ENCODE measurements at regions not wholly inside any gene's neighbourhood (a gene's known extent, or its start where the extent isn't known, plus 50 kb on each side); places are given as distances from the start of the nearest gene placed in this dataset.

DNA sequence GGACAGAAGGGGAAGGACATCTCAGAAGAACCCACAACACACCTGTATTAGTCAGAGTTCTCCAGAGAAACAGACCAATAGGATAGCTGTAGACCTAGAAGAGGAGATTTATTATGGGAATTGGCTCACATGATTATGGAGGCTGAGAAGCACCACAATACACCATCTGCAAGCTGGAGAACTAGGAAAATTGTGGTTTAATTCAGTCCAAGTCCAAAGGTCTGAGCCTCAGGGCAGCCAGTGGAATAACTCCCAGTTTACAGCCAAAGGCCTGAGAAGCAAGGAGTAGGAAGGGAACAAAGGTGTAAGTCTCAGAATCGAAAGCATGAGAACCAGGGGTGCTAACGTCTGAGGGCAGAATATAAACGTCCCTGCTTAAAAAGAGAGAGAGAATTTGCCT lies 99.6 kb upstream of the AUTS2 start (continued):
- TF ChIP-seq, protein P1, sequence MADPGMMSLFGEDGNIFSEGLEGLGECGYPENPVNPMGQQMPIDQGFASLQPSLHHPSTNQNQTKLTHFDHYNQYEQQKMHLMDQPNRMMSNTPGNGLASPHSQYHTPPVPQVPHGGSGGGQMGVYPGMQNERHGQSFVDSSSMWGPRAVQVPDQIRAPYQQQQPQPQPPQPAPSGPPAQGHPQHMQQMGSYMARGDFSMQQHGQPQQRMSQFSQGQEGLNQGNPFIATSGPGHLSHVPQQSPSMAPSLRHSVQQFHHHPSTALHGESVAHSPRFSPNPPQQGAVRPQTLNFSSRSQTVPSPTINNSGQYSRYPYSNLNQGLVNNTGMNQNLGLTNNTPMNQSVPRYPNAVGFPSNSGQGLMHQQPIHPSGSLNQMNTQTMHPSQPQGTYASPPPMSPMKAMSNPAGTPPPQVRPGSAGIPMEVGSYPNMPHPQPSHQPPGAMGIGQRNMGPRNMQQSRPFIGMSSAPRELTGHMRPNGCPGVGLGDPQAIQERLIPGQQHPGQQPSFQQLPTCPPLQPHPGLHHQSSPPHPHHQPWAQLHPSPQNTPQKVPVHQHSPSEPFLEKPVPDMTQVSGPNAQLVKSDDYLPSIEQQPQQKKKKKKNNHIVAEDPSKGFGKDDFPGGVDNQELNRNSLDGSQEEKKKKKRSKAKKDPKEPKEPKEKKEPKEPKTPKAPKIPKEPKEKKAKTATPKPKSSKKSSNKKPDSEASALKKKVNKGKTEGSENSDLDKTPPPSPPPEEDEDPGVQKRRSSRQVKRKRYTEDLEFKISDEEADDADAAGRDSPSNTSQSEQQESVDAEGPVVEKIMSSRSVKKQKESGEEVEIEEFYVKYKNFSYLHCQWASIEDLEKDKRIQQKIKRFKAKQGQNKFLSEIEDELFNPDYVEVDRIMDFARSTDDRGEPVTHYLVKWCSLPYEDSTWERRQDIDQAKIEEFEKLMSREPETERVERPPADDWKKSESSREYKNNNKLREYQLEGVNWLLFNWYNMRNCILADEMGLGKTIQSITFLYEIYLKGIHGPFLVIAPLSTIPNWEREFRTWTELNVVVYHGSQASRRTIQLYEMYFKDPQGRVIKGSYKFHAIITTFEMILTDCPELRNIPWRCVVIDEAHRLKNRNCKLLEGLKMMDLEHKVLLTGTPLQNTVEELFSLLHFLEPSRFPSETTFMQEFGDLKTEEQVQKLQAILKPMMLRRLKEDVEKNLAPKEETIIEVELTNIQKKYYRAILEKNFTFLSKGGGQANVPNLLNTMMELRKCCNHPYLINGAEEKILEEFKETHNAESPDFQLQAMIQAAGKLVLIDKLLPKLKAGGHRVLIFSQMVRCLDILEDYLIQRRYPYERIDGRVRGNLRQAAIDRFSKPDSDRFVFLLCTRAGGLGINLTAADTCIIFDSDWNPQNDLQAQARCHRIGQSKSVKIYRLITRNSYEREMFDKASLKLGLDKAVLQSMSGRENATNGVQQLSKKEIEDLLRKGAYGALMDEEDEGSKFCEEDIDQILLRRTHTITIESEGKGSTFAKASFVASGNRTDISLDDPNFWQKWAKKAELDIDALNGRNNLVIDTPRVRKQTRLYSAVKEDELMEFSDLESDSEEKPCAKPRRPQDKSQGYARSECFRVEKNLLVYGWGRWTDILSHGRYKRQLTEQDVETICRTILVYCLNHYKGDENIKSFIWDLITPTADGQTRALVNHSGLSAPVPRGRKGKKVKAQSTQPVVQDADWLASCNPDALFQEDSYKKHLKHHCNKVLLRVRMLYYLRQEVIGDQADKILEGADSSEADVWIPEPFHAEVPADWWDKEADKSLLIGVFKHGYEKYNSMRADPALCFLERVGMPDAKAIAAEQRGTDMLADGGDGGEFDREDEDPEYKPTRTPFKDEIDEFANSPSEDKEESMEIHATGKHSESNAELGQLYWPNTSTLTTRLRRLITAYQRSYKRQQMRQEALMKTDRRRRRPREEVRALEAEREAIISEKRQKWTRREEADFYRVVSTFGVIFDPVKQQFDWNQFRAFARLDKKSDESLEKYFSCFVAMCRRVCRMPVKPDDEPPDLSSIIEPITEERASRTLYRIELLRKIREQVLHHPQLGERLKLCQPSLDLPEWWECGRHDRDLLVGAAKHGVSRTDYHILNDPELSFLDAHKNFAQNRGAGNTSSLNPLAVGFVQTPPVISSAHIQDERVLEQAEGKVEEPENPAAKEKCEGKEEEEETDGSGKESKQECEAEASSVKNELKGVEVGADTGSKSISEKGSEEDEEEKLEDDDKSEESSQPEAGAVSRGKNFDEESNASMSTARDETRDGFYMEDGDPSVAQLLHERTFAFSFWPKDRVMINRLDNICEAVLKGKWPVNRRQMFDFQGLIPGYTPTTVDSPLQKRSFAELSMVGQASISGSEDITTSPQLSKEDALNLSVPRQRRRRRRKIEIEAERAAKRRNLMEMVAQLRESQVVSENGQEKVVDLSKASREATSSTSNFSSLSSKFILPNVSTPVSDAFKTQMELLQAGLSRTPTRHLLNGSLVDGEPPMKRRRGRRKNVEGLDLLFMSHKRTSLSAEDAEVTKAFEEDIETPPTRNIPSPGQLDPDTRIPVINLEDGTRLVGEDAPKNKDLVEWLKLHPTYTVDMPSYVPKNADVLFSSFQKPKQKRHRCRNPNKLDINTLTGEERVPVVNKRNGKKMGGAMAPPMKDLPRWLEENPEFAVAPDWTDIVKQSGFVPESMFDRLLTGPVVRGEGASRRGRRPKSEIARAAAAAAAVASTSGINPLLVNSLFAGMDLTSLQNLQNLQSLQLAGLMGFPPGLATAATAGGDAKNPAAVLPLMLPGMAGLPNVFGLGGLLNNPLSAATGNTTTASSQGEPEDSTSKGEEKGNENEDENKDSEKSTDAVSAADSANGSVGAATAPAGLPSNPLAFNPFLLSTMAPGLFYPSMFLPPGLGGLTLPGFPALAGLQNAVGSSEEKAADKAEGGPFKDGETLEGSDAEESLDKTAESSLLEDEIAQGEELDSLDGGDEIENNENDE (IDR thresholded peaks at IDR 0.05; ENCODE audit: insufficient replicate concordance, low read length) = no peak
- no peak for TF ChIP-seq POLR2AphosphoS5 (IDR thresholded peaks at IDR 0.05; ENCODE audit: low read depth, low read length)
- no peak for TF ChIP-seq RFX5 (IDR thresholded peaks at IDR 0.05; ENCODE audit: borderline replicate concordance, low read depth, low read length)
- TF ChIP-seq HDAC2 (IDR thresholded peaks at IDR 0.05; ENCODE audit: borderline replicate concordance in 1 of 2, low read depth in 2 of 2, low read length in 2 of 2) = no peak
- TF ChIP-seq, protein P2, sequence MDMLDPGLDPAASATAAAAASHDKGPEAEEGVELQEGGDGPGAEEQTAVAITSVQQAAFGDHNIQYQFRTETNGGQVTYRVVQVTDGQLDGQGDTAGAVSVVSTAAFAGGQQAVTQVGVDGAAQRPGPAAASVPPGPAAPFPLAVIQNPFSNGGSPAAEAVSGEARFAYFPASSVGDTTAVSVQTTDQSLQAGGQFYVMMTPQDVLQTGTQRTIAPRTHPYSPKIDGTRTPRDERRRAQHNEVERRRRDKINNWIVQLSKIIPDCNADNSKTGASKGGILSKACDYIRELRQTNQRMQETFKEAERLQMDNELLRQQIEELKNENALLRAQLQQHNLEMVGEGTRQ (IDR thresholded peaks at IDR 0.05; ENCODE audit: low read length) = no peak

All from H1 (cell line).